BLaER1 treated with 17β-estradiol and CSF1 and Interleukin-3, amounts not matched to agents 10 nM and 100 nM (cell line): ENCODE measurements at regions not wholly inside any gene's neighbourhood (a gene's known extent, or its start where the extent isn't known, plus 50 kb on each side); places are given as distances from the start of the nearest gene placed in this dataset.
"Not testable (repeated sequence)": the region's sequence is repeated elsewhere in the genome, so short reads cannot be mapped to it uniquely, and the experiment has no call there.

Experiments
- H3K27ac ChIP-seq, 11 experiments: shearing (Covaris generic); formaldehyde crosslinking; 2 replicates each; pipeline ENCODE4 v1.8.1; 2022
- H3K27me3 ChIP-seq, 11 experiments: shearing (Covaris generic); formaldehyde crosslinking; 2 replicates each; pipeline ENCODE4 v1.8.1; 2022
- H3K36me3 ChIP-seq, 11 experiments: shearing (Covaris generic); formaldehyde crosslinking; 2 replicates each; pipeline ENCODE4 v1.8.1; 2022
- H3K4me1 ChIP-seq, 10 experiments: shearing (Covaris generic); formaldehyde crosslinking; 2 replicates each; pipeline ENCODE4 v1.8.1; 2022
- H3K4me2 ChIP-seq, 11 experiments: shearing (Covaris generic); formaldehyde crosslinking; 2 replicates each; pipeline ENCODE4 v1.8.1; 2022
- H3K4me3 ChIP-seq, 10 experiments: shearing (Covaris generic); formaldehyde crosslinking; 2 replicates each; pipeline ENCODE4 v1.8.1; 2022
- H3K9ac ChIP-seq, 11 experiments: shearing (Covaris generic); formaldehyde crosslinking; 2 replicates each; pipeline ENCODE4 v1.8.1; 2022
- H3K9me3 ChIP-seq, 11 experiments: shearing (Covaris generic); formaldehyde crosslinking; replicated peaks in 1 of 11; 2 replicates each; pipeline ENCODE4 v1.8.1; 2022
- H4K20me1 ChIP-seq, 11 experiments: shearing (Covaris generic); formaldehyde crosslinking; 2 replicates each; pipeline ENCODE4 v1.8.1; 2022
- Cebpa-rat ChIP-seq, 11 experiments: shearing (Covaris generic); IDR thresholded peaks; 2 replicates each; pipeline ENCODE4 v1.8.1; 2022

GRCh38 chr3:112730210-112730609, 89.3 kb upstream of the CCDC80 start:
- H3K9ac ChIP-seq = no peak overlapping the region
- H3K27ac ChIP-seq = no peak overlapping the region
- H4K20me1 ChIP-seq = no peaks in the 10 kb centered on the region
- no peaks in the 10 kb centered on the region for H3K9me3 ChIP-seq
- TF ChIP-seq Cebpa-rat (IDR thresholded peaks at IDR 0.05) = no peak
- H3K4me1 ChIP-seq = no peaks in the 10 kb centered on the region; a peak in 1 of 20 replicates
- H3K4me2 ChIP-seq = no peak overlapping the region
- no peaks in the 10 kb centered on the region for H3K27me3 ChIP-seq
- H3K4me3 ChIP-seq = no peak overlapping the region
- no peaks in the 10 kb centered on the region for H3K36me3 ChIP-seq

GRCh38 chr3:112721231-112721630, 80.3 kb upstream of the CCDC80 start:
- Histone ChIP-seq H3K4me1 (no peaks in the 10 kb centered on the region), H3K4me3 (no peak overlapping the region), H4K20me1 (no peaks in the 10 kb centered on the region), H3K9ac (no peak overlapping the region), H3K9me3 (peaks cover 0 to 3% (median 0%) of the 10 kb centered on the region in 11 experiments; a peak in 2 of 22 replicates), H3K4me2 (no peak overlapping the region), H3K27me3 (no peaks in the 10 kb centered on the region), H3K27ac (no peak overlapping the region), H3K36me3 (no peaks in the 10 kb centered on the region)
- no peak for TF ChIP-seq Cebpa-rat (IDR thresholded peaks at IDR 0.05)

GRCh38 chr3:112718967-112719366, 78.0 kb upstream of the CCDC80 start:
- no peak overlapping the region for H3K27ac ChIP-seq
- H3K4me3 ChIP-seq = no peak overlapping the region
- H3K27me3 ChIP-seq = no peaks in the 10 kb centered on the region
- no peak overlapping the region for H3K9ac ChIP-seq
- H3K36me3 ChIP-seq = no peaks in the 10 kb centered on the region
- H3K4me2 ChIP-seq = no peak overlapping the region
- H3K9me3 ChIP-seq = peaks cover 0 to 2% (median 0%) of the 10 kb centered on the region in 11 experiments; a peak in 2 of 22 replicates
- H3K4me1 ChIP-seq = no peaks in the 10 kb centered on the region
- no peak for TF ChIP-seq Cebpa-rat (IDR thresholded peaks at IDR 0.05)
- no peaks in the 10 kb centered on the region for H4K20me1 ChIP-seq

GRCh38 chr3:112718516-112718915, 77.6 kb upstream of the CCDC80 start:
- no peak overlapping the region for H3K27ac ChIP-seq

GRCh38 chr3:112709911-112710310, 69.0 kb upstream of the CCDC80 start:
- no peaks in the 10 kb centered on the region for H4K20me1 ChIP-seq
- no peak overlapping the region for H3K27ac ChIP-seq
- TF ChIP-seq Cebpa-rat (IDR thresholded peaks at IDR 0.05) = no peak
- H3K36me3 ChIP-seq = no peaks in the 10 kb centered on the region
- H3K9ac ChIP-seq = no peak overlapping the region
- peaks cover 0 to 14% (median 0%) of the 10 kb centered on the region in 10 experiments; a peak in 6 of 20 replicates for H3K4me1 ChIP-seq
- H3K4me2 ChIP-seq = peak overlapping the region in 3 of 11 experiments; percentile 10 to 59 (median 34); a peak in 4 of 22 replicates
- H3K4me3 ChIP-seq = no peak overlapping the region
- no peaks in the 10 kb centered on the region for H3K9me3 ChIP-seq
- no peaks in the 10 kb centered on the region for H3K27me3 ChIP-seq

More at GRCh38 chr3:112718516-112718915, 77.6 kb upstream of the CCDC80 start:
- no peak overlapping the region for H3K4me2 ChIP-seq
- H3K4me1 ChIP-seq = no peaks in the 10 kb centered on the region
- H4K20me1 ChIP-seq = no peaks in the 10 kb centered on the region
- H3K9ac ChIP-seq = no peak overlapping the region
- H3K4me3 ChIP-seq = no peak overlapping the region
- H3K36me3 ChIP-seq = no peaks in the 10 kb centered on the region
- no peaks in the 10 kb centered on the region for H3K27me3 ChIP-seq
- no peak for TF ChIP-seq Cebpa-rat (IDR thresholded peaks at IDR 0.05)
- no peaks in the 10 kb centered on the region for H3K9me3 ChIP-seq

- no peak overlapping the region for H3K27ac ChIP-seq
- no peaks in the 10 kb centered on the region for H3K27me3 ChIP-seq
- no peaks in the 10 kb centered on the region for H3K36me3 ChIP-seq
- no peak overlapping the region for H3K4me3 ChIP-seq
- TF ChIP-seq Cebpa-rat (IDR thresholded peaks at IDR 0.05) = no peak
- no peak overlapping the region for H3K4me2 ChIP-seq
- H3K4me1 ChIP-seq = no peaks in the 10 kb centered on the region
- no peak overlapping the region for H3K9ac ChIP-seq
- H4K20me1 ChIP-seq = no peaks in the 10 kb centered on the region
- H3K9me3 ChIP-seq = no peaks in the 10 kb centered on the region
Observed at GRCh38 chr3:112699436-112699978, 58.6 kb upstream of the CCDC80 start.

- not testable (repeated sequence) for H3K36me3 ChIP-seq, H3K4me3 ChIP-seq, H3K4me2 ChIP-seq, H3K9ac ChIP-seq, H3K27ac ChIP-seq, H3K27me3 ChIP-seq, H3K4me1 ChIP-seq, H4K20me1 ChIP-seq
- H3K9me3 ChIP-seq = peaks cover 0 to 10% (median 5%) of the 10 kb centered on the region in 11 experiments; a peak in 9 of 22 replicates
Observed at GRCh38 chr3:112698442-112698841, 57.5 kb upstream of the CCDC80 start.

GRCh38 chr3:112696244-112696643, 55.3 kb upstream of the CCDC80 start:
- not testable (repeated sequence) for H3K4me1 ChIP-seq, H3K27ac ChIP-seq, H3K4me2 ChIP-seq

GRCh38 chr3:112695377-112696108, 54.6 kb upstream of the CCDC80 start:
- not testable (repeated sequence) for H4K20me1 ChIP-seq, H3K27ac ChIP-seq, H3K27me3 ChIP-seq, H3K4me1 ChIP-seq, H3K4me3 ChIP-seq, H3K9ac ChIP-seq, H3K4me2 ChIP-seq, H3K36me3 ChIP-seq
- H3K9me3 ChIP-seq = peaks cover 0 to 12% (median 5%) of the 10 kb centered on the region in 11 experiments; a peak in 9 of 22 replicates

More at GRCh38 chr3:112696244-112696643, 55.3 kb upstream of the CCDC80 start:
- peaks cover 0 to 12% (median 5%) of the 10 kb centered on the region in 11 experiments; a peak in 9 of 22 replicates for H3K9me3 ChIP-seq
- H3K27me3 ChIP-seq, H4K20me1 ChIP-seq, H3K9ac ChIP-seq, H3K4me3 ChIP-seq, H3K36me3 ChIP-seq: not testable (repeated sequence)

- peaks cover 0 to 12% (median 5%) of the 10 kb centered on the region in 11 experiments; a peak in 9 of 22 replicates for H3K9me3 ChIP-seq
- not testable (repeated sequence) for H4K20me1 ChIP-seq, H3K36me3 ChIP-seq, H3K4me3 ChIP-seq, H3K4me2 ChIP-seq, H3K27ac ChIP-seq, H3K9ac ChIP-seq, H3K27me3 ChIP-seq, H3K4me1 ChIP-seq
Observed at GRCh38 chr3:112694906-112695305, 54.0 kb upstream of the CCDC80 start.
